Loucy (cell line): ENCODE measurements at regions not wholly inside any gene's neighbourhood (a gene's known extent, or its start where the extent isn't known, plus 50 kb on each side); places are given as distances from the start of the nearest gene placed in this dataset.

ENCODE experiments used
- H2AFZ ChIP-seq: fragments of 200-600 bp; sonication (generic); 2 replicates; pipeline ENCODE4 v1.6.0; 2016; ENCODE audit warnings: antibody characterized with exemption, mild to moderate bottlenecking, low read length, moderate library complexity
- H3F3A ChIP-seq: fragments of 200-600 bp; 2 replicates; pipeline ENCODE4 v1.6.0; 2016; ENCODE audit warnings: antibody characterized with exemption, low read depth, mild to moderate bottlenecking
- H3K27me3 ChIP-seq: fragments of 200-600 bp; sonication (generic); 2 replicates; pipeline ENCODE4 v1.6.1; 2014; ENCODE audit warnings: low read length, mild to moderate bottlenecking; ENCODE audit not compliant: insufficient read depth, poor library complexity, severe bottlenecking
- H3K36me3 ChIP-seq: fragments of 200-600 bp; sonication (generic); 2 replicates; pipeline ENCODE4 v1.6.1; 2016; ENCODE audit warnings: low read length; ENCODE audit not compliant: insufficient read depth
- H3K4me1 ChIP-seq: fragments of 200-600 bp; sonication (generic); 2 replicates; pipeline ENCODE4 v1.5.1; 2014; ENCODE audit warnings: low read length, mild to moderate bottlenecking; ENCODE audit not compliant: insufficient read depth, poor library complexity, severe bottlenecking
- H3K4me2 ChIP-seq: fragments of 200-600 bp; sonication (generic); 2 replicates; pipeline ENCODE4 v1.6.0; 2014; ENCODE audit warnings: antibody characterized with exemption, low read length, low read depth, mild to moderate bottlenecking; ENCODE audit not compliant: poor library complexity, severe bottlenecking
- H3K4me3 ChIP-seq: fragments of 200-600 bp; sonication (generic); 2 replicates; pipeline ENCODE4 v1.5.1; 2014; ENCODE audit warnings: low read length, mild to moderate bottlenecking, mixed read lengths; ENCODE audit not compliant: poor library complexity, severe bottlenecking
- H3K79me2 ChIP-seq: fragments of 200-600 bp; sonication (generic); 2 replicates; pipeline ENCODE4 v1.6.1; 2014; ENCODE audit warnings: low read length; ENCODE audit not compliant: insufficient read depth
- H3K9ac ChIP-seq: fragments of 200-600 bp; sonication (generic); 2 replicates; pipeline ENCODE4 v1.6.0; 2014; ENCODE audit warnings: mild to moderate bottlenecking, low read depth, low read length, moderate library complexity; ENCODE audit not compliant: poor library complexity, severe bottlenecking
- H3K9me2 ChIP-seq: fragments of 200-600 bp; sonication (generic); replicated peaks from 2 replicates; pipeline ENCODE4 v1.6.1; 2016; ENCODE audit warnings: low read depth, low read length, mixed read lengths
- H3K9me3 ChIP-seq: fragments of 200-600 bp; sonication (generic); 2 replicates; pipeline ENCODE4 v1.6.1; 2014; ENCODE audit warnings: mild to moderate bottlenecking, antibody characterized with exemption, low read length, low read depth; ENCODE audit not compliant: insufficient read depth
- H4K20me1 ChIP-seq: fragments of 200-600 bp; sonication (generic); 2 replicates; pipeline ENCODE4 v1.6.0; 2014; ENCODE audit warnings: antibody characterized with exemption, low read length, mild to moderate bottlenecking; ENCODE audit not compliant: insufficient read depth, poor library complexity, severe bottlenecking
- EZH2phosphoT487 ChIP-seq: fragments of 200-600 bp; IDR thresholded peaks from 2 replicates; pipeline ENCODE4 v1.6.1; 2018; ENCODE audit warnings: antibody characterized with exemption, mild to moderate bottlenecking, moderate library complexity, borderline replicate concordance
- TF ChIP-seq, protein P1 (sequence below): fragments of 200-600 bp; sonication (generic); conservative IDR thresholded peaks from 2 replicates; pipeline ENCODE4 v1.5.1; 2014; ENCODE audit warnings: mild to moderate bottlenecking, antibody characterized with exemption, low read length

DNA sequence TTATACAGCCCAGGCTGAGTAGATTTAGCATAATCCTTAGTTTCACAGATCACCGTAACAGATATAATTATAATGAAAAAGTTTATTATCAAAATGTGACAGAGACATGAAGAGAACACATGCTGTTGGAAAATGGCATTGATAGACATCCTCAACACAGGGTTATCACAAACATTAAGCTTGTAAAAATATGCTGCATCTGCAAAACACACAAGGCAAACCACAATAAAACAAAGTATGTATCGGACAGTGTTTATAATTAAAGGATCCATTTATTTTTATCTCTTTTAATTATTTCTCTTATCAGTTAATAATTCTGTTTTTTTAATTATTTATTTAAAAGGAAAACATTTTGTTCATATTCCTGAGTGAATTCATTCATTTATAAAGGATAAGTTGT lies 829.9 kb upstream of the CDH9 start:
- Histone ChIP-seq H3K36me3 (no peaks in the 10 kb centered on the region), H3K27me3 (no peaks in the 10 kb centered on the region), H3K9me2 (no peaks in the 10 kb centered on the region), H3K79me2 (no peaks in the 10 kb centered on the region), H3K9ac (no peak overlapping the region), H3K4me3 (no peak overlapping the region), H2AFZ (no peak overlapping the region), H3K4me2 (no peak overlapping the region), H4K20me1 (no peaks in the 10 kb centered on the region), H3F3A (no peaks in the 10 kb centered on the region), H3K9me3 (no peaks in the 10 kb centered on the region), H3K4me1 (no peaks in the 10 kb centered on the region)
- TF ChIP-seq EZH2phosphoT487: no peak
- TF ChIP-seq, protein P1, sequence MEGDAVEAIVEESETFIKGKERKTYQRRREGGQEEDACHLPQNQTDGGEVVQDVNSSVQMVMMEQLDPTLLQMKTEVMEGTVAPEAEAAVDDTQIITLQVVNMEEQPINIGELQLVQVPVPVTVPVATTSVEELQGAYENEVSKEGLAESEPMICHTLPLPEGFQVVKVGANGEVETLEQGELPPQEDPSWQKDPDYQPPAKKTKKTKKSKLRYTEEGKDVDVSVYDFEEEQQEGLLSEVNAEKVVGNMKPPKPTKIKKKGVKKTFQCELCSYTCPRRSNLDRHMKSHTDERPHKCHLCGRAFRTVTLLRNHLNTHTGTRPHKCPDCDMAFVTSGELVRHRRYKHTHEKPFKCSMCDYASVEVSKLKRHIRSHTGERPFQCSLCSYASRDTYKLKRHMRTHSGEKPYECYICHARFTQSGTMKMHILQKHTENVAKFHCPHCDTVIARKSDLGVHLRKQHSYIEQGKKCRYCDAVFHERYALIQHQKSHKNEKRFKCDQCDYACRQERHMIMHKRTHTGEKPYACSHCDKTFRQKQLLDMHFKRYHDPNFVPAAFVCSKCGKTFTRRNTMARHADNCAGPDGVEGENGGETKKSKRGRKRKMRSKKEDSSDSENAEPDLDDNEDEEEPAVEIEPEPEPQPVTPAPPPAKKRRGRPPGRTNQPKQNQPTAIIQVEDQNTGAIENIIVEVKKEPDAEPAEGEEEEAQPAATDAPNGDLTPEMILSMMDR: no peak

DNA sequence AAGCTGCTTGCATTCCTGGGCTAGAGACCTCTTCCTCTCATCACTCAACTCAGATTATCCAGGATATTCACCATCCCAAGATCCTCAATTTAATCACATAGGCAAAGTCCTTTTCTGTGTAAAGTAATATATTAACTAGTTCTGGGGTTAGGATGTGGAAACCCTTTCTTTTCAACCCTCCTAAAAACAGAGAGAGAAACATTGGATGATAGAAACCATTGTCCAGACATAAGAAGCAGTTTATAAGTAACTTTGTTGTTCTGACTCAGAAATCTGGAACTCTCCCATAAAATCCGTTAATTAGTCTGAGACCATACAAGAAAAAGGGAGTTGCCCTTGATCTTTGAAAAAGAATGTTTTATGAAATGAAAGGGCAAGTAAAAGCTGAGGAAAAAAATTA lies 817.1 kb upstream of the CDH9 start:
- no peaks in the 10 kb centered on the region for H4K20me1 ChIP-seq
- no peaks in the 10 kb centered on the region for H3K27me3 ChIP-seq
- H3F3A ChIP-seq: no peaks in the 10 kb centered on the region
- H3K4me1 ChIP-seq: no peaks in the 10 kb centered on the region
- H3K4me2 ChIP-seq: no peak overlapping the region
- TF ChIP-seq, protein P1: no peak
- TF ChIP-seq EZH2phosphoT487: no peak
- H3K9me2 ChIP-seq: no peaks in the 10 kb centered on the region
- no peaks in the 10 kb centered on the region for H3K79me2 ChIP-seq
- no peak overlapping the region for H2AFZ ChIP-seq
- H3K9me3 ChIP-seq: no peaks in the 10 kb centered on the region
- no peak overlapping the region for H3K4me3 ChIP-seq
- H3K9ac ChIP-seq: no peak overlapping the region
- H3K36me3 ChIP-seq: no peaks in the 10 kb centered on the region

DNA sequence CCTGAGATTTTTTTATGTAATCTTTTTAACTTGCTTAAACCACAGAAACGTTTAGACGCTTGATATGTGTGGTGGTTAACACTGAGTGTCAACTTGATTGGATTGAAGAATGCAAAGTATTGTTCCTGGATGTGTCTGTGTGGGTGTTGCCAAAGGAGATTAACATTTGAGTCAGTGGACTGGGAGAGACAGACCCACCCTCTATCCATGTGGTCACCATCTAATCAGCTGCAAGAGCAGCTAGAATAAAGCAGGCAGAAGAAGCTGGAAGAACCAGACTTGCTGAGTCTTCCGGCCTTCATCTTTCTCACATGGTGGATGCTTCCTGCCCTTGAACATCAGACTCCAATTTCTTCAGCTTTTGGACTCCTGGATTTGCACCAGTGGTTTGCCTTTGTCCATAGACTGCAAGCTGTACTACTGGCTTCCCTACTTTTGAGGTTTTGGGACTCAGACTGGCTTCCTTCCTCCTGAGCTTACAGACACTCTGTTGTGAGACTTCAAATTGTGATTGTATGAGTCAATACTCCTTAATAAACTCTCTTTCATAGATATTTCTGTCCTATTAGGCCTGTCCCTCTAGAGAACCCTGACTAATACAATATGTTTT lies 816.0 kb upstream of the CDH9 start:
- Histone ChIP-seq H3K9me3 (no peaks in the 10 kb centered on the region), H3K79me2 (no peaks in the 10 kb centered on the region), H3K36me3 (no peaks in the 10 kb centered on the region), H2AFZ (no peak overlapping the region), H3K27me3 (no peaks in the 10 kb centered on the region), H3K9me2 (no peaks in the 10 kb centered on the region), H3F3A (no peaks in the 10 kb centered on the region), H3K9ac (no peak overlapping the region), H3K4me3 (no peak overlapping the region), H3K4me2 (no peak overlapping the region), H4K20me1 (no peaks in the 10 kb centered on the region), H3K4me1 (no peaks in the 10 kb centered on the region)
- TF ChIP-seq, protein P1: no peak
- TF ChIP-seq EZH2phosphoT487: no peak
